ENCODE measurements at regions not wholly inside any gene's neighbourhood (a gene's known extent, or its start where the extent isn't known, plus 50 kb on each side); places are given as distances from the start of the nearest gene placed in this dataset.
"Not testable (repeated sequence)": the region's sequence is repeated elsewhere in the genome, so short reads cannot be mapped to it uniquely, and the experiment has no call there.

- DNase-seq (ENCODE audit: low spot score): peak; percentile 2
These were observed 106.7 kb upstream of the DTNBP1 start for GRCh38 chr6:15769511-15770018.

- no peak for DNase-seq (ENCODE audit: low spot score)
These were observed 106.2 kb upstream of the DTNBP1 start for GRCh38 chr6:15768999-15769398.

GRCh38 chr6:15763837-15764236, 101.0 kb upstream of the DTNBP1 start:
- DNase-seq (ENCODE audit: low spot score): no peak

GRCh38 chr6:15763364-15763763, 100.5 kb upstream of the DTNBP1 start:
- no peak for DNase-seq (ENCODE audit: low spot score)

GRCh38 chr6:15761045-15761502, 98.2 kb upstream of the DTNBP1 start:
- DNase-seq (ENCODE audit: low spot score): no peak

- no peak for DNase-seq (ENCODE audit: low spot score)
These were observed 95.9 kb upstream of the DTNBP1 start for GRCh38 chr6:15758631-15759215.

- no peak for DNase-seq (ENCODE audit: low spot score)
These were observed 92.7 kb upstream of the DTNBP1 start for GRCh38 chr6:15755526-15755925.

GRCh38 chr6:15754706-15755079, 91.9 kb upstream of the DTNBP1 start:
- DNase-seq (ENCODE audit: low spot score): no peak

- no peak for DNase-seq (ENCODE audit: low spot score)
These were observed 91.3 kb upstream of the DTNBP1 start for GRCh38 chr6:15754035-15754705.

- no peak for DNase-seq (ENCODE audit: low spot score)
These were observed 90.0 kb upstream of the DTNBP1 start for GRCh38 chr6:15752820-15753219.

- no peak for DNase-seq (ENCODE audit: low spot score)
These were observed 89.0 kb upstream of the DTNBP1 start for GRCh38 chr6:15751721-15752350.

GRCh38 chr6:15748341-15748740, 85.5 kb upstream of the DTNBP1 start:
- no peak for DNase-seq (ENCODE audit: low spot score)

- DNase-seq (ENCODE audit: low spot score): no peak
These were observed 84.6 kb upstream of the DTNBP1 start for GRCh38 chr6:15747354-15747883.

- DNase-seq (ENCODE audit: low spot score): no peak
These were observed 83.0 kb upstream of the DTNBP1 start for GRCh38 chr6:15745781-15746180.

- no peak for DNase-seq (ENCODE audit: low spot score)
These were observed 82.1 kb upstream of the DTNBP1 start for GRCh38 chr6:15744818-15745402.

GRCh38 chr6:15742013-15742412, 79.2 kb upstream of the DTNBP1 start:
- DNase-seq (ENCODE audit: low spot score): not testable (repeated sequence)

GRCh38 chr6:15741405-15741804, 78.6 kb upstream of the DTNBP1 start:
- no peak for DNase-seq (ENCODE audit: low spot score)

GRCh38 chr6:15739867-15740266, 77.0 kb upstream of the DTNBP1 start:
- no peak for DNase-seq (ENCODE audit: low spot score)

- no peak for DNase-seq (ENCODE audit: low spot score)
These were observed 76.5 kb upstream of the DTNBP1 start for GRCh38 chr6:15739353-15739752.

GRCh38 chr6:15738195-15738594, 75.4 kb upstream of the DTNBP1 start:
- not testable (repeated sequence) for DNase-seq (ENCODE audit: low spot score)

GRCh38 chr6:15736297-15736696, 73.5 kb upstream of the DTNBP1 start:
- no peak for DNase-seq (ENCODE audit: low spot score)

- DNase-seq (ENCODE audit: low spot score): no peak
These were observed 72.9 kb upstream of the DTNBP1 start for GRCh38 chr6:15735567-15736265.
